ENCODE measurements at regions not wholly inside any gene's neighbourhood (a gene's known extent, or its start where the extent isn't known, plus 50 kb on each side); places are given as distances from the start of the nearest gene placed in this dataset.
A peak's percentile ranks its signal among the peaks of the same experiment; 100 is the strongest.

GRCh38 chr4:101475246-101475645, 127.9 kb upstream of the PPP3CA start:
- WGBS, 2 donors: 93 to 95% methylated on average over 1 of the region's 1 CpG
- TF ChIP-seq EP300 (IDR thresholded peaks at IDR 0.05): no peak
- TF ChIP-seq POLR2A (IDR thresholded peaks at IDR 0.05): no peak
- TF ChIP-seq POLR2AphosphoS5 (IDR thresholded peaks at IDR 0.05): no peak
- TF ChIP-seq CTCF (IDR thresholded peaks at IDR 0.05): no peak
- Histone ChIP-seq H3K27ac (no peak overlapping the region), H3K4me1 (no peaks in the 10 kb centered on the region), H3K4me3 (no peak overlapping the region), H3K36me3 (no peaks in the 10 kb centered on the region), H3K9me3 (no peaks in the 10 kb centered on the region), H3K27me3 (no peaks in the 10 kb centered on the region)
- ATAC-seq (ENCODE audit: low FRiP score in 2 of 2) (no peak), DNase-seq (no peak)

- H3K27me3 ChIP-seq: no peaks in the 10 kb centered on the region
- H3K4me1 ChIP-seq: no peaks in the 10 kb centered on the region
- ATAC-seq (ENCODE audit: low FRiP score in 2 of 2): no peak
- H3K9me3 ChIP-seq: no peaks in the 10 kb centered on the region
- TF ChIP-seq CTCF (IDR thresholded peaks at IDR 0.05) (no peak), EP300 (IDR thresholded peaks at IDR 0.05) (no peak), POLR2AphosphoS5 (IDR thresholded peaks at IDR 0.05) (no peak), POLR2A (IDR thresholded peaks at IDR 0.05) (no peak)
- no peak overlapping the region for H3K27ac ChIP-seq
- no peak overlapping the region for H3K4me3 ChIP-seq
- H3K36me3 ChIP-seq: no peaks in the 10 kb centered on the region
- DNase-seq: no peak
Observed at GRCh38 chr4:101471201-101471600, 123.9 kb upstream of the PPP3CA start.

- Histone ChIP-seq H3K27ac (no peak overlapping the region), H3K4me1 (no peaks in the 10 kb centered on the region), H3K27me3 (no peaks in the 10 kb centered on the region), H3K36me3 (no peaks in the 10 kb centered on the region), H3K4me3 (no peak overlapping the region), H3K9me3 (no peaks in the 10 kb centered on the region)
- no peak for TF ChIP-seq EP300 (IDR thresholded peaks at IDR 0.05)
- TF ChIP-seq POLR2AphosphoS5 (IDR thresholded peaks at IDR 0.05): no peak
- 60 to 62% methylated on average over 2 of the region's 2 CpGs for WGBS, 2 donors
- no peak for DNase-seq
- no peak for ATAC-seq (ENCODE audit: low FRiP score in 2 of 2)
Observed at GRCh38 chr4:101464596-101464995, 117.3 kb upstream of the PPP3CA start.

- peak; percentile 57 to 60 for ATAC-seq (ENCODE audit: low FRiP score in 2 of 2)
- TF ChIP-seq POLR2A (IDR thresholded peaks at IDR 0.05): no peak
- no peak for TF ChIP-seq POLR2AphosphoS5 (IDR thresholded peaks at IDR 0.05)
- no peak for TF ChIP-seq CTCF (IDR thresholded peaks at IDR 0.05)
- TF ChIP-seq EP300 (IDR thresholded peaks at IDR 0.05): no peak
- no peaks in the 10 kb centered on the region for H3K36me3 ChIP-seq
Observed at GRCh38 chr4:101458914-101459313, 111.6 kb upstream of the PPP3CA start.

GRCh38 chr4:101458473-101458872, 111.1 kb upstream of the PPP3CA start:
- DNase-seq (no peak), ATAC-seq (ENCODE audit: low FRiP score in 2 of 2) (no peak)
- TF ChIP-seq CTCF (IDR thresholded peaks at IDR 0.05) (no peak), POLR2AphosphoS5 (IDR thresholded peaks at IDR 0.05) (no peak), POLR2A (IDR thresholded peaks at IDR 0.05) (no peak), EP300 (IDR thresholded peaks at IDR 0.05) (no peak)
- no peaks in the 10 kb centered on the region for H3K4me1 ChIP-seq
- no peaks in the 10 kb centered on the region for H3K27me3 ChIP-seq
- no peaks in the 10 kb centered on the region for H3K36me3 ChIP-seq
- no peaks in the 10 kb centered on the region for H3K9me3 ChIP-seq
- WGBS, 2 donors: 90 to 95% methylated on average over 3 to 5 of the region's 5 CpGs
- no peak overlapping the region for H3K27ac ChIP-seq
- H3K4me3 ChIP-seq: no peak overlapping the region

More at GRCh38 chr4:101458914-101459313, 111.6 kb upstream of the PPP3CA start:
- DNase-seq: no peak
- no peaks in the 10 kb centered on the region for H3K4me1 ChIP-seq
- H3K27me3 ChIP-seq: no peaks in the 10 kb centered on the region
- no peaks in the 10 kb centered on the region for H3K9me3 ChIP-seq
- H3K4me3 ChIP-seq: no peak overlapping the region
- H3K27ac ChIP-seq: no peak overlapping the region
